GM12878 (cell line): ENCODE measurements at regions not wholly inside any gene's neighbourhood (a gene's known extent, or its start where the extent isn't known, plus 50 kb on each side); places are given as distances from the start of the nearest gene placed in this dataset.

Source experiments
- ATAC-seq: fragments of 200-7000 bp; cut with Tn5 transposase; 3 replicates; pipeline ENCODE4 v1.9.1; 2020; ENCODE audit warnings: mild to moderate bottlenecking, moderate library complexity
- BruUV-seq: library from RNA; stranded (reverse); fragments of 400-500 nt; replicated peaks from 2 replicates; lab custom pipeline; 2021; lab: Mats Ljungman, UMichigan
- CTCF ChIA-PET: fragments of 300-600 bp; sonication (Branson Sonifier 250); formaldehyde crosslinking; extraction: SDS; loops from one replicate; lab custom pipeline; 2021; ENCODE audit warnings: inconsistent platforms; lab: Yijun Ruan, JAX
- POLR2A ChIA-PET: fragments of 350-600 bp; formaldehyde crosslinking; extraction: SDS; loops from one replicate; lab custom pipeline; 2021; ENCODE audit warnings: inconsistent platforms; lab: Charles Lee
- RAD21 ChIA-PET: fragments of 300-600 bp; sonication (Branson Sonifier 250); formaldehyde crosslinking; loops from one replicate; lab custom pipeline; 2023; ENCODE audit warnings: antibody characterized with exemption; ENCODE audit not compliant: unreplicated experiment; lab: Charles Lee
- SMC1A ChIA-PET: fragments of 300-600 bp; sonication (Branson Sonifier 250); formaldehyde crosslinking; loops from one replicate; lab custom pipeline; 2023; ENCODE audit not compliant: unreplicated experiment, uncharacterized antibody; lab: Charles Lee
- DNase-seq: peaks from one replicate; pipeline ENCODE4 v3.0.0-alpha.2; 2011; ENCODE audit warnings: low read depth, low spot score
- FAIRE-seq: peaks from 3 replicates; lab custom pipeline; 2011; peaks lifted over from hg19 to GRCh38; lab: Jason Lieb, UNC
- H2AFZ ChIP-seq: 2 replicates; pipeline ENCODE4 v1.6.0; 2011; ENCODE audit warnings: low read depth, low read length, control low read depth; ENCODE audit not compliant: control insufficient read depth
- H3K27ac ChIP-seq: 2 replicates; pipeline ENCODE4 v1.5.1; 2011; ENCODE audit warnings: control low read depth; ENCODE audit not compliant: control insufficient read depth, insufficient read depth
- H3K27me3 ChIP-seq, 2 experiments: replicated peaks in 1 of 2; 2 replicates each; pipeline versions ENCODE4 v1.6.0 to v1.6.1; 2011; ENCODE audit warnings: low read length in 1 of 2; ENCODE audit not compliant: control insufficient read depth in 2 of 2, insufficient read depth in 2 of 2
- H3K36me3 ChIP-seq, 2 experiments: 2 replicates each; pipeline ENCODE4 v1.5.1; 2011; ENCODE audit warnings: low read length in 1 of 2; ENCODE audit not compliant: control insufficient read depth in 2 of 2, insufficient read depth in 2 of 2
- H3K4me1 ChIP-seq: 2 replicates; pipeline ENCODE4 v1.6.1; 2011; ENCODE audit warnings: mild to moderate bottlenecking, low read length, moderate library complexity, mixed read lengths; ENCODE audit not compliant: control insufficient read depth, insufficient read depth
- H3K4me2 ChIP-seq: 2 replicates; pipeline ENCODE4 v1.6.0; 2011; ENCODE audit warnings: control low read depth; ENCODE audit not compliant: control insufficient read depth, insufficient read depth
- H3K4me3 ChIP-seq: fragments of 200-600 bp; sonication (generic); 2 replicates; pipeline ENCODE4 v1.5.1; 2016
- H3K79me2 ChIP-seq: 2 replicates; pipeline ENCODE4 v1.6.0; 2011; ENCODE audit warnings: low read length; ENCODE audit not compliant: control insufficient read depth, insufficient read depth
- H3K9ac ChIP-seq: 2 replicates; pipeline ENCODE4 v1.8.0; 2011; ENCODE audit warnings: low read length, control low read depth, mixed read lengths; ENCODE audit not compliant: control insufficient read depth, insufficient read depth
- H3K9me3 ChIP-seq: replicated peaks from 3 replicates; pipeline ENCODE4 v1.5.1; 2011; ENCODE audit warnings: mild to moderate bottlenecking, low read length; ENCODE audit not compliant: control insufficient read depth, insufficient read depth
- H4K20me1 ChIP-seq: 2 replicates; pipeline ENCODE4 v1.6.0; 2011; ENCODE audit not compliant: control insufficient read depth, insufficient read depth
- CBFB ChIP-seq: IDR thresholded peaks from 2 replicates; pipeline ENCODE4 v1.6.1; 2016; ENCODE audit warnings: antibody characterized with exemption, low read depth
- CHD4 ChIP-seq: fragments of 200-600 bp; sonication (generic); IDR thresholded peaks from 2 replicates; pipeline ENCODE4 v1.6.1; 2016; ENCODE audit warnings: mild to moderate bottlenecking
- EGR1 ChIP-seq, 2 experiments: IDR thresholded peaks; 1 replicate in 1 of 2; 2 replicates in 1 of 2; pipeline ENCODE4 v1.6.1; 2011 to 2012; ENCODE audit warnings: low read depth in 2 of 2, low read length in 2 of 2, borderline replicate concordance in 1 of 2, mild to moderate bottlenecking in 1 of 2, moderate library complexity in 1 of 2
- IKZF1 ChIP-seq: fragments of 450-650 bp; conservative IDR thresholded peaks from 2 replicates; pipeline ENCODE4 v1.6.1; 2017; ENCODE audit warnings: antibody characterized with exemption, mild to moderate bottlenecking
- KLF5 ChIP-seq: fragments of 450-650 bp; IDR thresholded peaks from 2 replicates; pipeline ENCODE4 v1.6.1; 2014; ENCODE audit warnings: mild to moderate bottlenecking; ENCODE audit not compliant: partially characterized antibody
- POLR2AphosphoS2 ChIP-seq: IDR thresholded peaks from 2 replicates; pipeline ENCODE4 v1.6.1; 2011; ENCODE audit warnings: low read depth, mild to moderate bottlenecking, low read length, improper control_type of control experiment, moderate library complexity
- RCOR1 ChIP-seq: conservative IDR thresholded peaks from 2 replicates; pipeline ENCODE4 v1.6.1; 2012; ENCODE audit warnings: low read depth, low read length, improper control_type of control experiment
- RFX5 ChIP-seq: IDR thresholded peaks from 2 replicates; pipeline ENCODE4 v1.6.1; 2011; ENCODE audit warnings: low read depth, low read length, improper control_type of control experiment
- TCF3 ChIP-seq: IDR thresholded peaks from 2 replicates; pipeline ENCODE4 v1.6.1; 2012; ENCODE audit warnings: low read depth, mild to moderate bottlenecking, low read length, borderline replicate concordance; ENCODE audit not compliant: insufficient read depth
- ZNF207 ChIP-seq: fragments of 450-650 bp; IDR thresholded peaks from 2 replicates; pipeline ENCODE4 v1.6.1; 2014; ENCODE audit warnings: antibody characterized with exemption, mild to moderate bottlenecking, borderline replicate concordance
- WGBS: methylation state at CpG from one replicate; pipeline ENCODE4 v1.1.6; 2016; ENCODE audit warnings: low lambda C conversion rate; ENCODE audit not compliant: insufficient replicate concordance, insufficient coverage; ENCODE audit errors: missing lambda C conversion rate; 5-methylcytosine and 5-hydroxymethylcytosine counted together
- in situ Hi-C: fragments of 300-500 bp; cut with MboI; formaldehyde crosslinking; loops from 9 replicates; pipeline ENCODE4 v1.14.3; 2018; ENCODE audit warnings: mixed read lengths
- intact Hi-C: fragments of 100-400 bp; cut with micrococcal nuclease; formaldehyde crosslinking; loops from one replicate; pipeline ENCODE4 v1.14.2; 2022; ENCODE audit not compliant: unreplicated experiment
- TF ChIP-seq, protein P1 (sequence below): fragments of 450-650 bp; IDR thresholded peaks from 2 replicates; pipeline ENCODE4 v1.6.1; 2017; ENCODE audit warnings: mild to moderate bottlenecking, moderate library complexity
- TF ChIP-seq, protein P2 (sequence below): IDR thresholded peaks from 2 replicates; pipeline ENCODE4 v1.6.1; 2011; ENCODE audit warnings: borderline replicate concordance, low read depth, mild to moderate bottlenecking, moderate library complexity, mixed read lengths, low read length; ENCODE audit not compliant: insufficient read depth; ENCODE audit errors: extremely low read length
- TF ChIP-seq, protein P3 (sequence below): fragments of 450-650 bp; formaldehyde crosslinking; IDR thresholded peaks from 2 replicates; pipeline ENCODE4 v1.4.0; 2022; ENCODE audit warnings: mild to moderate bottlenecking, moderate library complexity

DNA sequence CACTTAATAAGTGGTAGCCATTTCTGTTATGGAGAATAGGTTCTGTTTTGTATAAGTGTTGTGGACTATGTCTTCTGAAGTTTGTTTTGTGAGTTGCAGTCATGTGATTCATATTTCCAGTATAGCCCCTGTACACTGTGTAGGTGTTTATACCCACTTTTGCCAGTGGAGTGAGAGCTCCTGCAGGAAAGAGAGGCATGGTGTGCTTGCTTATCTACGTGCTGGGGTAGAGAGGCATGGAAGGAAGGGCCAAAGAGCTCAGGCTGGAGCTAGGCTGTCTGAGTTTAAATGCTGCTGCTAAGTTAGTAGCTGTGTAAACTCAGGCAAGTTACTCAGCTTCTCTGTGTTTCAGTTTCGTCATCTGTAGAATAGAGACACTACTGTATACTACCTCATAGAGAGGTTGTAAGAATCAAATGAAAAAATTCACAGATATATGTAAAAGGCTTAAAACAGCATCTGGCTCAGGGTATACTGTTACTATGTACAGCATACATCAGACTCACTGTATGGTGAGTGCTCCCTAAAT lies 88.2 kb upstream of the SLC38A2 start:
- POLR2A ChIA-PET: interaction anchor here (3.3 kb wide), 1 partner anchor 10 kb away, joined by 21 read pairs; no protein-coding TSS in a partner anchor
- Histone ChIP-seq H3K79me2 (no peaks in the 10 kb centered on the region), H3K4me2 (peak overlapping the region; percentile 63), H3K27ac (no peak overlapping the region), H3K27me3 (no peaks in the 10 kb centered on the region), H2AFZ (no peak overlapping the region; the same call in 1 of the 2 replicates), H3K9me3 (no peaks in the 10 kb centered on the region), H3K9ac (no peak overlapping the region), H3K4me3 (no peak overlapping the region), H3K4me1 (peaks cover 22% of the 10 kb centered on the region), H3K36me3 (no peaks in the 10 kb centered on the region), H4K20me1 (no peaks in the 10 kb centered on the region)
- BruUV-seq: no TSS peak
- in situ Hi-C loops (no loop called here), intact Hi-C loops (no loop called here)
- 0% methylated on average over 2 of the region's 2 CpGs for WGBS
- RAD21 ChIA-PET: interaction anchor here (1.0 to 2.8 kb wide), 5 partner anchors 10 to 78 kb away, joined by 3 to 22 read pairs (median 3); no protein-coding TSS in a partner anchor
- peak; percentile 73 for ATAC-seq
- CTCF ChIA-PET: interaction anchor here (0.7 to 1.6 kb wide), 7 partner anchors 10 to 457 kb away, joined by 3 to 7 read pairs (median 5); no protein-coding TSS in a partner anchor
- FAIRE-seq: no peak
- SMC1A ChIA-PET: interaction anchor here (0.7 to 3.0 kb wide), 10 partner anchors 10 to 75 kb away, joined by 3 to 21 read pairs (median 4); no protein-coding TSS in a partner anchor
- DNase-seq: no peak
- TF ChIP-seq CHD4 (no peak), ZNF207 (no peak), POLR2AphosphoS2 (no peak), KLF5 (no peak), CBFB (no peak), RFX5 (no peak), RCOR1 (no peak), IKZF1 (no peak), TCF3 (no peak), EGR1 (IDR thresholded peaks at IDR 0.05; ENCODE audit: borderline replicate concordance in 1 of 2, low read depth in 2 of 2, low read length in 2 of 2) (no peak)
- TF ChIP-seq, protein P1, sequence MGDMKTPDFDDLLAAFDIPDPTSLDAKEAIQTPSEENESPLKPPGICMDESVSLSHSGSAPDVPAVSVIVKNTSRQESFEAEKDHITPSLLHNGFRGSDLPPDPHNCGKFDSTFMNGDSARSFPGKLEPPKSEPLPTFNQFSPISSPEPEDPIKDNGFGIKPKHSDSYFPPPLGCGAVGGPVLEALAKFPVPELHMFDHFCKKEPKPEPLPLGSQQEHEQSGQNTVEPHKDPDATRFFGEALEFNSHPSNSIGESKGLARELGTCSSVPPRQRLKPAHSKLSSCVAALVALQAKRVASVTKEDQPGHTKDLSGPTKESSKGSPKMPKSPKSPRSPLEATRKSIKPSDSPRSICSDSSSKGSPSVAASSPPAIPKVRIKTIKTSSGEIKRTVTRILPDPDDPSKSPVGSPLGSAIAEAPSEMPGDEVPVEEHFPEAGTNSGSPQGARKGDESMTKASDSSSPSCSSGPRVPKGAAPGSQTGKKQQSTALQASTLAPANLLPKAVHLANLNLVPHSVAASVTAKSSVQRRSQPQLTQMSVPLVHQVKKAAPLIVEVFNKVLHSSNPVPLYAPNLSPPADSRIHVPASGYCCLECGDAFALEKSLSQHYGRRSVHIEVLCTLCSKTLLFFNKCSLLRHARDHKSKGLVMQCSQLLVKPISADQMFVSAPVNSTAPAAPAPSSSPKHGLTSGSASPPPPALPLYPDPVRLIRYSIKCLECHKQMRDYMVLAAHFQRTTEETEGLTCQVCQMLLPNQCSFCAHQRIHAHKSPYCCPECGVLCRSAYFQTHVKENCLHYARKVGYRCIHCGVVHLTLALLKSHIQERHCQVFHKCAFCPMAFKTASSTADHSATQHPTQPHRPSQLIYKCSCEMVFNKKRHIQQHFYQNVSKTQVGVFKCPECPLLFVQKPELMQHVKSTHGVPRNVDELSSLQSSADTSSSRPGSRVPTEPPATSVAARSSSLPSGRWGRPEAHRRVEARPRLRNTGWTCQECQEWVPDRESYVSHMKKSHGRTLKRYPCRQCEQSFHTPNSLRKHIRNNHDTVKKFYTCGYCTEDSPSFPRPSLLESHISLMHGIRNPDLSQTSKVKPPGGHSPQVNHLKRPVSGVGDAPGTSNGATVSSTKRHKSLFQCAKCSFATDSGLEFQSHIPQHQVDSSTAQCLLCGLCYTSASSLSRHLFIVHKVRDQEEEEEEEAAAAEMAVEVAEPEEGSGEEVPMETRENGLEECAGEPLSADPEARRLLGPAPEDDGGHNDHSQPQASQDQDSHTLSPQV: no peak
- TF ChIP-seq, protein P2, sequence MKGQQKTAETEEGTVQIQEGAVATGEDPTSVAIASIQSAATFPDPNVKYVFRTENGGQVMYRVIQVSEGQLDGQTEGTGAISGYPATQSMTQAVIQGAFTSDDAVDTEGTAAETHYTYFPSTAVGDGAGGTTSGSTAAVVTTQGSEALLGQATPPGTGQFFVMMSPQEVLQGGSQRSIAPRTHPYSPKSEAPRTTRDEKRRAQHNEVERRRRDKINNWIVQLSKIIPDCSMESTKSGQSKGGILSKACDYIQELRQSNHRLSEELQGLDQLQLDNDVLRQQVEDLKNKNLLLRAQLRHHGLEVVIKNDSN: no peak
- TF ChIP-seq, protein P3, sequence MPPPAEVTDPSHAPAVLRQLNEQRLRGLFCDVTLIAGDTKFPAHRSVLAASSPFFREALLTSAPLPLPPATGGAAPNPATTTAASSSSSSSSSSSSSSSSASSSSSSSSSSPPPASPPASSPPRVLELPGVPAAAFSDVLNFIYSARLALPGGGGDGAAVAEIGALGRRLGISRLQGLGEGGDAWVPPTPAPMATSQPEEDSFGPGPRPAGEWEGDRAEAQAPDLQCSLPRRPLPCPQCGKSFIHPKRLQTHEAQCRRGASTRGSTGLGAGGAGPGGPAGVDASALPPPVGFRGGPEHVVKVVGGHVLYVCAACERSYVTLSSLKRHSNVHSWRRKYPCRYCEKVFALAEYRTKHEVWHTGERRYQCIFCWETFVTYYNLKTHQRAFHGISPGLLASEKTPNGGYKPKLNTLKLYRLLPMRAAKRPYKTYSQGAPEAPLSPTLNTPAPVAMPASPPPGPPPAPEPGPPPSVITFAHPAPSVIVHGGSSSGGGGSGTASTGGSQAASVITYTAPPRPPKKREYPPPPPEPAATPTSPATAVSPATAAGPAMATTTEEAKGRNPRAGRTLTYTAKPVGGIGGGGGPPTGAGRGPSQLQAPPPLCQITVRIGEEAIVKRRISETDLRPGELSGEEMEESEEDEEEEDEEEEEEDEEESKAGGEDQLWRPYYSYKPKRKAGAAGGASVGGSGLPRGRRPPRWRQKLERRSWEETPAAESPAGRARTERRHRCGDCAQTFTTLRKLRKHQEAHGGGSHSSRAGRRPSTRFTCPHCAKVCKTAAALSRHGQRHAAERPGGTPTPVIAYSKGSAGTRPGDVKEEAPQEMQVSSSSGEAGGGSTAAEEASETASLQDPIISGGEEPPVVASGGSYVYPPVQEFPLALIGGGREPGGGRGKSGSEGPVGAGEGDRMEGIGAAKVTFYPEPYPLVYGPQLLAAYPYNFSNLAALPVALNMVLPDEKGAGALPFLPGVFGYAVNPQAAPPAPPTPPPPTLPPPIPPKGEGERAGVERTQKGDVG (CRISPR knock-in tag): no peak
